ENCODE measurements at regions not wholly inside any gene's neighbourhood (a gene's known extent, or its start where the extent isn't known, plus 50 kb on each side); places are given as distances from the start of the nearest gene placed in this dataset.

DNA sequence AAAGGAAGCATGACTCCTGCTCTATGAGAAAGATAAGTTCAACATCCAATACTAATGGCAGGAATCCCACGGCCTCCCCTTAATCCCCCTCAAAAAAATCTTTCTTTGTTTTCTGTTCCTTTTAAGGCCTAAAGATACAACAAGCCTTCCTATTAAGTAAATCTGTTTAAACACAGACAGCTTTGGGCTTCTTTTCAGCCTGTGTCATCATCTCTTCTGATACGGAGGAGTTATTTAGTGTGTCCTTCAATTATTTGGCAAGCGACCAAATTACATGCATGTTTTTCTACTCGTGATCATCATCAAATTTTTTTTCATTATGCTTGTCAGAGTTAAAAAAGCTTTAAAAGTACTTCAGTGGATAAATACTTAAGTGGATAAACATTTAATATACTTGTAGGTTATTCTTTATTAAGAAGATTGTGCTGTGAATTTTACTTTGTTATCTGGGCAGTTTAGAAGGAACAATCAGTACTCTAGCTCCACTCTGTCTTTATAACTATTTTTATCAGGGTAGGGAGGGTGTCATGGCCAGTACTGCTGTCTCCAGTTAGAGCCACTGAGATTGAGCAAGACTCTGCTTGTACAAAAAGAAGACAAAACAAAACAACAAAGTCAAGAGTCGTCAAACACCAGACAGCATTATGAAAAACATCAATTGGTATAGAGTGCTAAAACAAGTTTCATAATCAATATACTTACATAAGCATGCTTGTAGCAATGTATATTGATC, 210.7 kb downstream of the PRR32 start:
- TF ChIP-seq EZH2 (IDR thresholded peaks at IDR 0.05) = no peak
- TF ChIP-seq POLR2AphosphoS5 (IDR thresholded peaks at IDR 0.05; ENCODE audit: borderline replicate concordance, low read depth, low read length) = no peak
